Central memory CD8-positive, alpha-beta T cell (primary cell): ENCODE measurements at regions not wholly inside any gene's neighbourhood (a gene's known extent, or its start where the extent isn't known, plus 50 kb on each side); places are given as distances from the start of the nearest gene placed in this dataset.

Experiments
- ATAC-seq: fragments of 150-1000 bp; cut with Tn5 transposase; replicated peaks from 2 replicates; pipeline ENCODE4 v1.10.0; 2022; ENCODE audit warnings: mild to moderate bottlenecking, moderate FRiP score, moderate number of reproducible peaks; ENCODE audit not compliant: poor library complexity, severe bottlenecking; ENCODE audit errors: extremely low read depth
- DNase-seq, 2 donors: peaks; one replicate each; pipeline ENCODE4 v3.0.0; 2021; ENCODE audit warnings: low spot score in 2 of 2
- H3K27ac Mint-ChIP-seq: one replicate; pipeline ENCODE4 v1.8.0; 2022; ENCODE audit warnings: low read depth, mild to moderate bottlenecking, moderate library complexity, mixed read lengths
- H3K27me3 Mint-ChIP-seq: one replicate; pipeline ENCODE4 v1.8.0; 2022; ENCODE audit warnings: mixed read lengths
- H3K36me3 Mint-ChIP-seq: one replicate; pipeline ENCODE4 v1.8.0; 2022; ENCODE audit warnings: mild to moderate bottlenecking, moderate library complexity, mixed read lengths; ENCODE audit not compliant: insufficient read depth
- H3K4me1 Mint-ChIP-seq: one replicate; pipeline ENCODE4 v1.8.0; 2022; ENCODE audit warnings: mixed read lengths
- H3K4me3 Mint-ChIP-seq: one replicate; pipeline ENCODE4 v1.8.0; 2022; ENCODE audit warnings: mild to moderate bottlenecking, moderate library complexity, mixed read lengths
- H3K9me3 Mint-ChIP-seq: one replicate; pipeline ENCODE4 v1.8.0; 2022; ENCODE audit warnings: mixed read lengths

GRCh38 chr4:154015578-154015977 is 226.7 kb upstream of the SFRP2 start:
- ATAC-seq (no peak), DNase-seq (no peak)
- Mint-ChIP-seq H3K9me3 (no peaks in the 10 kb centered on the region), H3K27me3 (no peaks in the 10 kb centered on the region), H3K4me3 (no peak overlapping the region), H3K27ac (no peak overlapping the region), H3K4me1 (no peaks in the 10 kb centered on the region), H3K36me3 (no peaks in the 10 kb centered on the region)

- H3K9me3 Mint-ChIP-seq: no peaks in the 10 kb centered on the region
- DNase-seq (no peak), ATAC-seq (no peak)
- no peaks in the 10 kb centered on the region for H3K36me3 Mint-ChIP-seq
- H3K4me3 Mint-ChIP-seq: no peak overlapping the region
- no peak overlapping the region for H3K27ac Mint-ChIP-seq
- no peaks in the 10 kb centered on the region for H3K27me3 Mint-ChIP-seq
- no peaks in the 10 kb centered on the region for H3K4me1 Mint-ChIP-seq
Observed at GRCh38 chr4:154014407-154015321, 225.8 kb upstream of the SFRP2 start.

GRCh38 chr4:154013576-154013975 is 224.7 kb upstream of the SFRP2 start:
- no peaks in the 10 kb centered on the region for H3K4me1 Mint-ChIP-seq
- no peaks in the 10 kb centered on the region for H3K36me3 Mint-ChIP-seq

GRCh38 chr4:154010371-154010770 is 221.5 kb upstream of the SFRP2 start:
- Mint-ChIP-seq H3K27ac (no peak overlapping the region), H3K9me3 (no peaks in the 10 kb centered on the region), H3K27me3 (no peaks in the 10 kb centered on the region)

More at GRCh38 chr4:154013576-154013975, 224.7 kb upstream of the SFRP2 start:
- no peak for DNase-seq
- H3K27ac Mint-ChIP-seq: no peak overlapping the region
- no peak overlapping the region for H3K4me3 Mint-ChIP-seq
- no peak for ATAC-seq
- H3K9me3 Mint-ChIP-seq: no peaks in the 10 kb centered on the region
- no peaks in the 10 kb centered on the region for H3K27me3 Mint-ChIP-seq

GRCh38 chr4:154009788-154010187 is 220.9 kb upstream of the SFRP2 start:
- ATAC-seq: no peak
- no peak overlapping the region for H3K27ac Mint-ChIP-seq
- no peaks in the 10 kb centered on the region for H3K9me3 Mint-ChIP-seq
- no peaks in the 10 kb centered on the region for H3K27me3 Mint-ChIP-seq
- no peak overlapping the region for H3K4me3 Mint-ChIP-seq
- no peak for DNase-seq
- H3K4me1 Mint-ChIP-seq: no peaks in the 10 kb centered on the region
- no peaks in the 10 kb centered on the region for H3K36me3 Mint-ChIP-seq

More at GRCh38 chr4:154010371-154010770, 221.5 kb upstream of the SFRP2 start:
- DNase-seq (no peak), ATAC-seq (no peak)
- H3K36me3 Mint-ChIP-seq: no peaks in the 10 kb centered on the region
- no peak overlapping the region for H3K4me3 Mint-ChIP-seq
- no peaks in the 10 kb centered on the region for H3K4me1 Mint-ChIP-seq

- DNase-seq (no peak), ATAC-seq (no peak)
- H3K4me3 Mint-ChIP-seq: no peak overlapping the region
- H3K4me1 Mint-ChIP-seq: no peaks in the 10 kb centered on the region
- peaks cover 2% of the 10 kb centered on the region for H3K27me3 Mint-ChIP-seq
- no peaks in the 10 kb centered on the region for H3K9me3 Mint-ChIP-seq
- no peak overlapping the region for H3K27ac Mint-ChIP-seq
- H3K36me3 Mint-ChIP-seq: no peaks in the 10 kb centered on the region
Observed at GRCh38 chr4:154009191-154009590, 220.3 kb upstream of the SFRP2 start.

GRCh38 chr4:154005171-154005520 is 216.3 kb upstream of the SFRP2 start:
- Mint-ChIP-seq H3K9me3 (no peaks in the 10 kb centered on the region), H3K27me3 (peaks cover 28% of the 10 kb centered on the region), H3K36me3 (no peaks in the 10 kb centered on the region), H3K4me1 (no peaks in the 10 kb centered on the region), H3K27ac (no peak overlapping the region), H3K4me3 (no peak overlapping the region)
- DNase-seq (no peak), ATAC-seq (no peak)

- Mint-ChIP-seq H3K9me3 (no peaks in the 10 kb centered on the region), H3K36me3 (no peaks in the 10 kb centered on the region), H3K4me3 (no peak overlapping the region), H3K4me1 (no peaks in the 10 kb centered on the region), H3K27ac (no peak overlapping the region), H3K27me3 (peaks cover 33% of the 10 kb centered on the region)
- no peak for ATAC-seq
- no peak for DNase-seq
Observed at GRCh38 chr4:154004507-154005170, 215.8 kb upstream of the SFRP2 start.

GRCh38 chr4:154004016-154004415 is 215.1 kb upstream of the SFRP2 start:
- ATAC-seq: no peak
- H3K4me1 Mint-ChIP-seq: no peaks in the 10 kb centered on the region
- H3K9me3 Mint-ChIP-seq: no peaks in the 10 kb centered on the region
- H3K4me3 Mint-ChIP-seq: no peak overlapping the region
- DNase-seq: no peak
- no peak overlapping the region for H3K27ac Mint-ChIP-seq
- no peaks in the 10 kb centered on the region for H3K36me3 Mint-ChIP-seq
- peaks cover 38% of the 10 kb centered on the region for H3K27me3 Mint-ChIP-seq

GRCh38 chr4:154003378-154003777 is 214.5 kb upstream of the SFRP2 start:
- ATAC-seq (no peak), DNase-seq (no peak)
- H3K36me3 Mint-ChIP-seq: no peaks in the 10 kb centered on the region
- H3K27me3 Mint-ChIP-seq: peaks cover 44% of the 10 kb centered on the region
- no peaks in the 10 kb centered on the region for H3K9me3 Mint-ChIP-seq
- no peak overlapping the region for H3K27ac Mint-ChIP-seq
- no peaks in the 10 kb centered on the region for H3K4me1 Mint-ChIP-seq
- no peak overlapping the region for H3K4me3 Mint-ChIP-seq

- H3K9me3 Mint-ChIP-seq: peaks cover 6% of the 10 kb centered on the region
- no peaks in the 10 kb centered on the region for H3K36me3 Mint-ChIP-seq
- H3K27me3 Mint-ChIP-seq: peaks cover 62% of the 10 kb centered on the region
- no peaks in the 10 kb centered on the region for H3K4me1 Mint-ChIP-seq
- ATAC-seq: no peak
- H3K4me3 Mint-ChIP-seq: no peak overlapping the region
- no peak overlapping the region for H3K27ac Mint-ChIP-seq
- DNase-seq: no peak
Observed at GRCh38 chr4:154001193-154001592, 212.3 kb upstream of the SFRP2 start.

GRCh38 chr4:153997516-153997915 is 208.6 kb upstream of the SFRP2 start:
- Mint-ChIP-seq H3K36me3 (no peaks in the 10 kb centered on the region), H3K9me3 (peaks cover 6% of the 10 kb centered on the region), H3K4me1 (no peaks in the 10 kb centered on the region), H3K4me3 (no peak overlapping the region), H3K27me3 (peaks cover 60% of the 10 kb centered on the region), H3K27ac (no peak overlapping the region)
- DNase-seq (no peak), ATAC-seq (no peak)

- no peak for DNase-seq
- peaks cover 4% of the 10 kb centered on the region for H3K9me3 Mint-ChIP-seq
- H3K27me3 Mint-ChIP-seq: peaks cover 6% of the 10 kb centered on the region
- no peaks in the 10 kb centered on the region for H3K36me3 Mint-ChIP-seq
- ATAC-seq: no peak
- H3K27ac Mint-ChIP-seq: no peak overlapping the region
- H3K4me1 Mint-ChIP-seq: no peaks in the 10 kb centered on the region
- no peak overlapping the region for H3K4me3 Mint-ChIP-seq
Observed at GRCh38 chr4:153989505-153989904, 200.6 kb upstream of the SFRP2 start.
